ENCODE measurements at regions not wholly inside any gene's neighbourhood (a gene's known extent, or its start where the extent isn't known, plus 50 kb on each side); places are given as distances from the start of the nearest gene placed in this dataset.

GRCh38 chr2:37568565-37568964 is 102.9 kb downstream of the CDC42EP3 start (continued):
- peak; percentile 81 for TF ChIP-seq ETV1 (tag; conservative IDR thresholded peaks at IDR 0.05; ENCODE audit: low read depth)
- TF ChIP-seq PKNOX1 (IDR thresholded peaks at IDR 0.05) = peak; percentile 85
- TF ChIP-seq CAMTA2 (CRISPR knock-in tag; conservative IDR thresholded peaks at IDR 0.05) = no peak
- no peak for TF ChIP-seq ZNF76 (CRISPR knock-in tag; IDR thresholded peaks at IDR 0.05; ENCODE audit: borderline replicate concordance)
- TF ChIP-seq ZBTB7A (IDR thresholded peaks at IDR 0.05; ENCODE audit: borderline replicate concordance, control insufficient read depth, low read depth, low read length) = no peak
- TF ChIP-seq CHAMP1 (IDR thresholded peaks at IDR 0.05) = no peak
- no peak for TF ChIP-seq SREBF1 (IDR thresholded peaks at IDR 0.05; ENCODE audit: borderline replicate concordance, low read depth, low read length)
- no peak for TF ChIP-seq NR2C1 (IDR thresholded peaks at IDR 0.05)
- peak; percentile 33; the same call in 1 of the 2 replicates for TF ChIP-seq NR2C1 (tag; IDR thresholded peaks at IDR 0.05)
- no peak for TF ChIP-seq KLF10 (CRISPR knock-in tag; IDR thresholded peaks at IDR 0.05)
- peak; percentile 22; the same call in 1 of the 2 replicates for TF ChIP-seq SPI1 (IDR thresholded peaks at IDR 0.05; ENCODE audit: borderline replicate concordance, low read depth, low read length)
- TF ChIP-seq SMAD4 (CRISPR knock-in tag; conservative IDR thresholded peaks at IDR 0.05) = 0 out of 2 replicates have a peak, but pooled peaks have one; percentile 21
- TF ChIP-seq SAFB2 (IDR thresholded peaks at IDR 0.05; ENCODE audit: borderline replicate concordance, low read depth, low read length, severe bottlenecking) = no peak
- TF ChIP-seq ELF1 (tag; IDR thresholded peaks at IDR 0.05) = peak; percentile 43; the same call in 1 of the 2 replicates
- peak; percentile 75 for TF ChIP-seq GABPA (tag; conservative IDR thresholded peaks at IDR 0.05; ENCODE audit: low read depth)
- no peak for TF ChIP-seq MIER1 (IDR thresholded peaks at IDR 0.05; ENCODE audit: low read depth)
- 0 out of 2 replicates have a peak, but pooled peaks have one; percentile 12 for TF ChIP-seq L3MBTL2 (IDR thresholded peaks at IDR 0.05)
- TF ChIP-seq PCBP1 (IDR thresholded peaks at IDR 0.05; ENCODE audit: low read depth, low read length, poor library complexity, severe bottlenecking) = no peak
- TF ChIP-seq MEIS2 (IDR thresholded peaks at IDR 0.05; ENCODE audit: partially characterized antibody) = peak; percentile 94
- TF ChIP-seq E2F8 (IDR thresholded peaks at IDR 0.05; ENCODE audit: low read depth, partially characterized antibody) = no peak
- TF ChIP-seq SMARCA4 (IDR thresholded peaks at IDR 0.05) = peak; percentile 27; the same call in 1 of the 2 replicates
- no peak for TF ChIP-seq NR2C2 (CRISPR knock-in tag; IDR thresholded peaks at IDR 0.05)
- TF ChIP-seq NR2C2 (tag; IDR thresholded peaks at IDR 0.05) = peak; percentile 63; the same call in 1 of the 2 replicates

All from K562 (cell line).